B cell (primary cell): ENCODE measurements at regions not wholly inside any gene's neighbourhood (a gene's known extent, or its start where the extent isn't known, plus 50 kb on each side); places are given as distances from the start of the nearest gene placed in this dataset.

Experiments
- ATAC-seq: fragments of 200-7000 bp; cut with Tn5 transposase; one replicate; pipeline ENCODE4 v1.10.0; 2021; ENCODE audit warnings: low read depth, mild to moderate bottlenecking, moderate number of reproducible peaks, moderate library complexity
- CTCF ChIA-PET: fragments of 350-600 bp; sonication (Branson Sonifier 250); formaldehyde crosslinking; loops from one replicate; lab custom pipeline; 2021; ENCODE audit warnings: antibody characterized with exemption, inconsistent platforms; lab: Charles Lee
- POLR2A ChIA-PET: fragments of 350-600 bp; sonication (Branson Sonifier 250); formaldehyde crosslinking; loops from one replicate; lab custom pipeline; 2021; ENCODE audit warnings: antibody characterized with exemption; lab: Charles Lee
- DNase-seq: peaks from one replicate; pipeline ENCODE4 v3.0.0; 2013
- H2AFZ ChIP-seq: 2 replicates; pipeline ENCODE4 v1.6.1; 2012; ENCODE audit warnings: mild to moderate bottlenecking, low read depth, low read length; ENCODE audit not compliant: insufficient read depth, poor library complexity, severe bottlenecking
- H3K27ac ChIP-seq, 2 donors: 1 replicate in 1 of 2; 2 replicates in 1 of 2; pipeline ENCODE4 v1.5.1; 2012 to 2013; ENCODE audit warnings: low read length in 2 of 2, mild to moderate bottlenecking in 2 of 2, moderate library complexity in 1 of 2
- H3K27me3 ChIP-seq, 4 experiments: fragments of 200-600 bp in 1 of 4; sonication (generic) in 1 of 4; replicated peaks in 1 of 4; 1 replicate in 2 of 4; 2 replicates in 2 of 4; pipeline versions ENCODE4 v1.6.1 to v1.7.0; 2013 to 2016; ENCODE audit warnings: low read length in 3 of 4, mild to moderate bottlenecking in 2 of 4, mixed read lengths in 1 of 4, moderate library complexity in 1 of 4; ENCODE audit not compliant: insufficient read depth in 4 of 4, control insufficient read depth in 3 of 4; ENCODE audit errors: control extremely low read depth in 1 of 4
- H3K36me3 ChIP-seq, 2 experiments: replicated peaks in 1 of 2; 1 replicate in 1 of 2; 2 replicates in 1 of 2; pipeline versions ENCODE4 v1.6.1 to v1.7.1; 2013; ENCODE audit warnings: low read length in 1 of 2; ENCODE audit not compliant: insufficient read depth in 2 of 2, control insufficient read depth in 1 of 2; ENCODE audit errors: control extremely low read depth in 1 of 2, extremely low read depth in 1 of 2
- H3K4me1 ChIP-seq, 2 donors: fragments of 200-600 bp in 1 of 2; sonication (generic) in 1 of 2; 1 replicate in 1 of 2; 2 replicates in 1 of 2; pipeline versions ENCODE4 v1.5.1 to v1.6.1; 2013 to 2017; ENCODE audit warnings: low read length in 2 of 2; ENCODE audit not compliant: control insufficient read depth in 2 of 2, insufficient read depth in 2 of 2
- H3K4me2 ChIP-seq: replicated peaks from 2 replicates; pipeline ENCODE3; 2012; ENCODE audit warnings: mild to moderate bottlenecking, low read depth, low read length; ENCODE audit not compliant: poor library complexity, severe bottlenecking
- H3K4me3 ChIP-seq, 5 experiments: fragments of 200-600 bp in 1 of 5; sonication (generic) in 1 of 5; 1 replicate in 3 of 5; 2 replicates in 2 of 5; pipeline versions ENCODE4 v1.5.1 to v1.7.0; 2011 to 2016; ENCODE audit warnings: low read length in 4 of 5, mild to moderate bottlenecking in 4 of 5, low read depth in 2 of 5, control low read depth in 1 of 5, moderate library complexity in 1 of 5; ENCODE audit not compliant: insufficient read depth in 1 of 5; ENCODE audit errors: control extremely low read depth in 1 of 5, extremely low read depth in 1 of 5
- H3K79me2 ChIP-seq: fragments of 200-600 bp; sonication (generic); one replicate; pipeline ENCODE4 v1.6.0; 2016; ENCODE audit warnings: low read length; ENCODE audit not compliant: control insufficient read depth, insufficient read depth
- H3K9ac ChIP-seq: fragments of 200-600 bp; sonication (generic); 2 replicates; pipeline ENCODE4 v1.6.1; 2017; ENCODE audit warnings: mild to moderate bottlenecking, low read length, moderate library complexity
- H3K9me3 ChIP-seq, 3 donors: one replicate each; pipeline versions ENCODE4 v1.6.1 to v1.7.1; 2013; ENCODE audit warnings: low read length in 2 of 3; ENCODE audit not compliant: control insufficient read depth in 2 of 3, insufficient read depth in 1 of 3; ENCODE audit errors: control extremely low read depth in 1 of 3
- H4K20me1 ChIP-seq: 2 replicates; pipeline ENCODE4 v1.6.0; 2012; ENCODE audit warnings: mild to moderate bottlenecking, low read length; ENCODE audit not compliant: insufficient read depth, control insufficient read depth, poor library complexity, severe bottlenecking
- H3K27ac Mint-ChIP-seq: one replicate; pipeline ENCODE4 v1.8.0; 2021; ENCODE audit warnings: mixed read lengths
- H3K27me3 Mint-ChIP-seq: one replicate; pipeline ENCODE4 v1.8.0; 2021; ENCODE audit warnings: mixed read lengths
- H3K4me1 Mint-ChIP-seq: one replicate; pipeline ENCODE4 v1.8.0; 2021; ENCODE audit warnings: mixed read lengths
- H3K4me3 Mint-ChIP-seq: one replicate; pipeline ENCODE4 v1.8.0; 2021; ENCODE audit warnings: mixed read lengths
- H3K9me3 Mint-ChIP-seq: one replicate; pipeline ENCODE4 v1.8.0; 2022; ENCODE audit warnings: mixed read lengths; ENCODE audit not compliant: insufficient read depth
- EZH2 ChIP-seq: IDR thresholded peaks from 2 replicates; pipeline ENCODE4 v1.6.1; 2012; ENCODE audit warnings: borderline replicate concordance, low read depth, mild to moderate bottlenecking, moderate library complexity, low read length; ENCODE audit not compliant: insufficient read depth, poor library complexity, severe bottlenecking
- whole genome bisulfite sequencing: methylation state at CpG from one replicate; pipeline ENCODE4 v1.1.5; 2013; ENCODE audit warnings: missing lambda C conversion rate; ENCODE audit not compliant: insufficient coverage; 5-methylcytosine and 5-hydroxymethylcytosine counted together
- intact Hi-C: fragments of 100-400 bp; cut with micrococcal nuclease; formaldehyde crosslinking; loops from one replicate; pipeline ENCODE4 v1.10.0; 2022
- TF ChIP-seq, protein P1 (sequence below): fragments of 200-600 bp; IDR thresholded peaks from one replicate; pipeline ENCODE4 v1.8.0; 2022; ENCODE audit warnings: antibody characterized with exemption, mild to moderate bottlenecking

DNA sequence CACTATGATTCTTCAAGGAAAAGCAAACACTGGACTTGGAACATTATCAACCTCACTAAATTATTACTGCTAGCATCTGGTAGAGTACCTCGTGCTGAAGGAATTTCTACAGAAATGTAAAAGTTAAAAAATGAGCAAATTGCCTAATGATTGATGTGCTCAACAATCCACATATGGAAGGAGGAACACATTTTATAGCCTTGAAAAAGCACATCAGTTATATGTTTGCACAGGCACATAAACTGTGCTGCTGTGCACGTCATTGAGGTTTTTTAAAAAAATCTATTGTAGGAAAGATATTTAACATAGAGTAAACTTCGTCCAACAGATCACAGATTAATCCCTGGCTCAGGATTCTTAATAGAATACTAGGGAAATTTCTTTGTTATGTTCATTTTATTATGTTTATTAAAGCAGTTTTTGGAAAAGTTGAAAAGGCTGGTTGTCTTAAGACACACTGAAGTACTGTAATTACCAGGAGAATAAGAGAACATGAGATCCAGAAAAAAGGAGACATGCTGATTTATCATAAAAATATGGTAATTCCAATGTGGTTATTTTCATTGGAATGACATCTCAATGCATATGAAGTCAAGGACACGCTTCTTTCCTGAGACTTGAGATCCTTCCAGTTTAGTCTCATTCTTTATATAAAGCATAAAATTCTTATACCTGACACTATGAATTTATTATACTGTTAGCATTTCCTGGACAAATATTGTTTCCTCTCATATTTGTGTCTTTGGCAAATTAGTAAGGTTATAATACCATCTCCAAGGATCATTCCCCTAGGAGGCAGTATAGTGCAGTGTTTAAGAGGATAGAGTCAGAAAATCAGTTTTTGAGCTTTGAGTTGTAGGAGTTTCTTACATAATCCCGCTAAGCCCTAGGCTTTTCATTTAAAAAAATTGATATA, 511.1 kb downstream of the TENT5A start:
- DNase-seq (no peak), ATAC-seq (no peak)
- Histone ChIP-seq H4K20me1 (no peaks in the 10 kb centered on the region), H3K36me3 (no peaks in the 10 kb centered on the region), H2AFZ (no peak overlapping the region), H3K79me2 (no peaks in the 10 kb centered on the region), H3K9me3 (no peaks in the 10 kb centered on the region), H3K4me3 (no peak overlapping the region), H3K9ac (no peak overlapping the region), H3K27me3 (no peaks in the 10 kb centered on the region), H3K4me1 (no peaks in the 10 kb centered on the region), H3K4me2 (no peak overlapping the region), H3K27ac (no peak overlapping the region)
- H3K4me3 Mint-ChIP-seq: no peak overlapping the region
- no peaks in the 10 kb centered on the region for H3K4me1 Mint-ChIP-seq
- intact Hi-C loops: no loop called here
- WGBS: no CpG with 5 or more reads among the region's 5 CpGs
- no peaks in the 10 kb centered on the region for H3K27me3 Mint-ChIP-seq
- H3K9me3 Mint-ChIP-seq: peaks cover 2% of the 10 kb centered on the region
- H3K27ac Mint-ChIP-seq: no peak overlapping the region
- POLR2A ChIA-PET: no interaction called here
- CTCF ChIA-PET: no interaction called here
- no peak for TF ChIP-seq EZH2
- TF ChIP-seq, protein P1, sequence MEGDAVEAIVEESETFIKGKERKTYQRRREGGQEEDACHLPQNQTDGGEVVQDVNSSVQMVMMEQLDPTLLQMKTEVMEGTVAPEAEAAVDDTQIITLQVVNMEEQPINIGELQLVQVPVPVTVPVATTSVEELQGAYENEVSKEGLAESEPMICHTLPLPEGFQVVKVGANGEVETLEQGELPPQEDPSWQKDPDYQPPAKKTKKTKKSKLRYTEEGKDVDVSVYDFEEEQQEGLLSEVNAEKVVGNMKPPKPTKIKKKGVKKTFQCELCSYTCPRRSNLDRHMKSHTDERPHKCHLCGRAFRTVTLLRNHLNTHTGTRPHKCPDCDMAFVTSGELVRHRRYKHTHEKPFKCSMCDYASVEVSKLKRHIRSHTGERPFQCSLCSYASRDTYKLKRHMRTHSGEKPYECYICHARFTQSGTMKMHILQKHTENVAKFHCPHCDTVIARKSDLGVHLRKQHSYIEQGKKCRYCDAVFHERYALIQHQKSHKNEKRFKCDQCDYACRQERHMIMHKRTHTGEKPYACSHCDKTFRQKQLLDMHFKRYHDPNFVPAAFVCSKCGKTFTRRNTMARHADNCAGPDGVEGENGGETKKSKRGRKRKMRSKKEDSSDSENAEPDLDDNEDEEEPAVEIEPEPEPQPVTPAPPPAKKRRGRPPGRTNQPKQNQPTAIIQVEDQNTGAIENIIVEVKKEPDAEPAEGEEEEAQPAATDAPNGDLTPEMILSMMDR: no peak

DNA sequence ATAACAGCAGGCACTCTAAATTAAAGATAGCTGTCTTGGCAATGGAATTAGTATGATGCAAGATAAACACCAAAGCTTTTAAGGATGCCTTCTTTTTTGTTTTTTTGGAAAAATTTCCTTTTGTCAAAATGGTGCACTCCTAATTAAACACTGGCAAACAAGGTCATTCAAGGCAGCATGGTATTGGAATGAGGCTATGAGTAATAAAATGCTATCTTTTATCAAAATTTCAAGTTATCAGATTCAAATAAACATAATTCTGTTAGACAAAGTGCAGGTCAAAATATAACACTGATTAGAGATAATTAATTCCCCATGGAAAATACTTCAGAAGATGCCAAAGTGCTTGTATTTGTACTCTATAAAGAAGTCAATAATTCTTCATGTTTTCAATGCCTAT, 514.1 kb downstream of the TENT5A start:
- intact Hi-C loops: no loop called here
- TF ChIP-seq, protein P1: no peak
- no peak for TF ChIP-seq EZH2
- no peak overlapping the region for H3K4me3 ChIP-seq
- no peaks in the 10 kb centered on the region for H3K79me2 ChIP-seq
- DNase-seq (no peak), ATAC-seq (no peak)
- H2AFZ ChIP-seq: no peak overlapping the region
- Mint-ChIP-seq H3K4me3 (no peak overlapping the region), H3K9me3 (no peaks in the 10 kb centered on the region), H3K27ac (no peak overlapping the region), H3K27me3 (no peaks in the 10 kb centered on the region), H3K4me1 (no peaks in the 10 kb centered on the region)
- H3K4me2 ChIP-seq: no peak overlapping the region
- no peaks in the 10 kb centered on the region for H4K20me1 ChIP-seq
- no peaks in the 10 kb centered on the region for H3K27me3 ChIP-seq
- no peaks in the 10 kb centered on the region for H3K36me3 ChIP-seq
- no peaks in the 10 kb centered on the region for H3K4me1 ChIP-seq
- H3K9ac ChIP-seq: no peak overlapping the region
- ChIA-PET POLR2A (no interaction called here), CTCF (no interaction called here)
- no peak overlapping the region for H3K27ac ChIP-seq
- H3K9me3 ChIP-seq: no peaks in the 10 kb centered on the region
